CD8-positive, alpha-beta memory T cell (primary cell): ENCODE measurements at regions not wholly inside any gene's neighbourhood (a gene's known extent, or its start where the extent isn't known, plus 50 kb on each side); places are given as distances from the start of the nearest gene placed in this dataset.
A peak's percentile ranks its signal among the peaks of the same experiment; 100 is the strongest.

Source experiments
- CTCF ChIA-PET: fragments of 350-600 bp; sonication (Branson Sonifier 250); formaldehyde crosslinking; loops from one replicate; lab custom pipeline; 2021; ENCODE audit warnings: antibody characterized with exemption; lab: Charles Lee
- POLR2A ChIA-PET: fragments of 350-600 bp; sonication (Branson Sonifier 250); formaldehyde crosslinking; loops from one replicate; lab custom pipeline; 2021; ENCODE audit warnings: antibody characterized with exemption; lab: Charles Lee
- DNase-seq, 5 donors: peaks; one replicate each; pipeline versions ENCODE4 v3.0.0 to v3.0.0-alpha.2; 2020 to 2022; ENCODE audit warnings: mixed read lengths in 1 of 5
- H3K27ac ChIP-seq: one replicate; pipeline ENCODE4 v1.7.0; 2013; ENCODE audit warnings: low read depth, mild to moderate bottlenecking, low read length, moderate library complexity
- H3K27me3 ChIP-seq: 2 replicates; pipeline ENCODE4 v1.7.0; 2013; ENCODE audit warnings: low read length, mild to moderate bottlenecking; ENCODE audit not compliant: insufficient read depth, poor library complexity, severe bottlenecking
- H3K36me3 ChIP-seq: 2 replicates; pipeline ENCODE4 v1.7.0; 2013; ENCODE audit warnings: mild to moderate bottlenecking, low read length, moderate library complexity; ENCODE audit not compliant: insufficient read depth
- H3K4me1 ChIP-seq: 2 replicates; pipeline ENCODE4 v1.7.0; 2013; ENCODE audit warnings: mild to moderate bottlenecking, low read length, moderate library complexity; ENCODE audit not compliant: insufficient read depth
- H3K4me3 ChIP-seq: 2 replicates; pipeline ENCODE4 v1.7.0; 2013; ENCODE audit warnings: mild to moderate bottlenecking, low read length
- H3K9me3 ChIP-seq: 2 replicates; pipeline ENCODE4 v1.7.0; 2013; ENCODE audit warnings: mild to moderate bottlenecking, low read length
- H3K27ac Mint-ChIP-seq, 8 donors: one replicate each; pipeline ENCODE4 v1.8.0; 2020 to 2021; ENCODE audit warnings: mixed read lengths in 8 of 8, mild to moderate bottlenecking in 6 of 8, inconsistent platforms in 3 of 8, moderate library complexity in 3 of 8
- H3K27me3 Mint-ChIP-seq, 2 donors: one replicate each; pipeline ENCODE4 v1.8.0; 2020 to 2021; ENCODE audit warnings: mixed read lengths in 2 of 2, mild to moderate bottlenecking in 1 of 2, moderate library complexity in 1 of 2
- H3K36me3 Mint-ChIP-seq, 3 donors: one replicate each; pipeline ENCODE4 v1.8.0; 2020 to 2021; ENCODE audit warnings: mixed read lengths in 3 of 3, inconsistent platforms in 1 of 3, mild to moderate bottlenecking in 1 of 3
- H3K4me1 Mint-ChIP-seq, 3 donors: one replicate each; pipeline ENCODE4 v1.8.0; 2020 to 2021; ENCODE audit warnings: mixed read lengths in 3 of 3, inconsistent platforms in 1 of 3, mild to moderate bottlenecking in 1 of 3
- H3K4me3 Mint-ChIP-seq, 7 donors: one replicate each; pipeline ENCODE4 v1.8.0; 2020 to 2021; ENCODE audit warnings: mixed read lengths in 7 of 7, mild to moderate bottlenecking in 6 of 7, moderate library complexity in 4 of 7, inconsistent platforms in 2 of 7
- H3K9me3 Mint-ChIP-seq, 5 donors: one replicate each; pipeline ENCODE4 v1.8.0; 2020 to 2022; ENCODE audit warnings: mixed read lengths in 5 of 5, mild to moderate bottlenecking in 3 of 5, moderate library complexity in 2 of 5, inconsistent platforms in 1 of 5

DNA sequence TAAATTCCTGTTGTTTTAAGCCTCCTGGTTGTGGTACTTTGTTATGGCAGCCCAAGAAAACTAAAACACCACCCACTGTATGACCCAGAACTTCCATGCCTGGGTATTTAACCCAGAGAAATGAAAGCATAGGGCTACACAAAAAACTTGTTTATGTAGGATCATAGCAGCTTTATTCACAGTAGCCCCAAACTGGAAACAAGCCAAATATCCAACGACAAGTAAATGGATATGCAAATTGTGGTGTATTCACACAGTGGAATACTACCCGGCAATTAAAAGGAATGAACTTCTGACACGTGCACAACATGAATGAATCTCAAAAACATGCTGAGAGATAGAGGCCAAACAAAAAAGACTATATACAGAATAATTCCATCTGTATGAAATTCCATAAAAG, 62.2 kb upstream of the NAV2 start:
- H3K9me3 Mint-ChIP-seq: no peaks in the 10 kb centered on the region
- POLR2A ChIA-PET: no interaction called here
- DNase-seq: no peak
- H3K4me1 Mint-ChIP-seq: no peaks in the 10 kb centered on the region
- Histone ChIP-seq H3K9me3 (no peaks in the 10 kb centered on the region), H3K36me3 (no peaks in the 10 kb centered on the region), H3K27ac (no peak overlapping the region), H3K4me3 (no peak overlapping the region), H3K27me3 (no peaks in the 10 kb centered on the region), H3K4me1 (no peaks in the 10 kb centered on the region)
- CTCF ChIA-PET: no interaction called here
- no peak overlapping the region for H3K27ac Mint-ChIP-seq
- H3K27me3 Mint-ChIP-seq: peaks cover 2 to 6% of the 10 kb centered on the region in 2 donors
- no peak overlapping the region for H3K4me3 Mint-ChIP-seq
- peaks cover 0 to 4% (median 0%) of the 10 kb centered on the region in 3 donors for H3K36me3 Mint-ChIP-seq

DNA sequence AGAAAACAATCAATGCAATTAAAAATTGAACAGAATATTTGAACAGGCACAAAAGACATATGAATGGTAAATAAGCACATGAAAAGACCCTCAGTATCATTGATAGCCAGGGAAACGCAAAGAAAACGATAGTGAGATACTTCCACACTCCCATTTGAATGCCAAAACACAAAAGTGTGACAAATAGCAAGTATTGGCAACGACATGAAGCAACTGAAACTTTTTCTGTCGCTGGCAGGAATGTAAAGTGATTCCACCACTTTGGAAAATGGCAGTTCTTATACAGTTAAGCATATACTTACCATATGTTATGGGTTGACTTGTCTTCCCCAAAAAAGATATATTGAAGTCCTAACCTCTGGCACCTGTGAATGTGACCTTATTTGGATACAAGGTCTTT, 62.9 kb upstream of the NAV2 start:
- Mint-ChIP-seq H3K27me3 (peaks cover 2 to 10% of the 10 kb centered on the region in 2 donors), H3K27ac (no peak overlapping the region), H3K36me3 (no peaks in the 10 kb centered on the region), H3K4me3 (no peak overlapping the region), H3K9me3 (no peaks in the 10 kb centered on the region), H3K4me1 (no peaks in the 10 kb centered on the region)
- H3K36me3 ChIP-seq: no peaks in the 10 kb centered on the region
- no peaks in the 10 kb centered on the region for H3K27me3 ChIP-seq
- POLR2A ChIA-PET: no interaction called here
- H3K4me3 ChIP-seq: no peak overlapping the region
- no peaks in the 10 kb centered on the region for H3K9me3 ChIP-seq
- H3K4me1 ChIP-seq: no peaks in the 10 kb centered on the region
- no peak for DNase-seq
- CTCF ChIA-PET: interaction anchor here (1.5 kb wide), 1 partner anchor 16 kb away, joined by 3 read pairs; no protein-coding TSS in a partner anchor
- H3K27ac ChIP-seq: no peak overlapping the region

DNA sequence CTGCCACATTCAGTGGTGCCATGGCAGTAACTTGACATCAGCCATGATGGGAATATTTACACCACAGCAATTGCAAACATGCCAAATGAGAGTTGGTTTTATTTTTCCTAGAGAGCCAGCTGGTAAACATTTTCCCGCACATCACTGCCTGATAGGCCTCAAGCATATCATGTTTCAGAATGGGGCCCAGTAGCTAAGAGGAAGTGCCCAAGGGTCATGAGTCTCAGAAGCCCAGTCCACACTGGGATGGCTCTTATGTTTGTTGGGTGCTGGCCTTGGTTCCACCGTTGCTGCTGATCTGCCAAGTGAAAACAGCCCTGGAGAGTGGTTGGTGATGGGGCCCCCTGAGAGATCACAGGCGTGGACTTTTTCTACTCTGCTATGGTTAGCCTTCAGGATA, 64.3 kb upstream of the NAV2 start:
- Histone ChIP-seq H3K4me1 (no peaks in the 10 kb centered on the region), H3K4me3 (no peak overlapping the region), H3K9me3 (no peaks in the 10 kb centered on the region), H3K27ac (no peak overlapping the region), H3K36me3 (no peaks in the 10 kb centered on the region), H3K27me3 (no peaks in the 10 kb centered on the region)
- CTCF ChIA-PET: interaction anchor here (1.2 to 1.5 kb wide), 2 partner anchors 15 to 94 kb away, joined by 3 to 5 read pairs; no protein-coding TSS in a partner anchor
- Mint-ChIP-seq H3K4me3 (no peak overlapping the region), H3K36me3 (no peaks in the 10 kb centered on the region), H3K4me1 (no peaks in the 10 kb centered on the region), H3K9me3 (no peaks in the 10 kb centered on the region), H3K27me3 (peaks cover 7 to 19% of the 10 kb centered on the region in 2 donors), H3K27ac (no peak overlapping the region)
- no peak for DNase-seq
- POLR2A ChIA-PET: no interaction called here

DNA sequence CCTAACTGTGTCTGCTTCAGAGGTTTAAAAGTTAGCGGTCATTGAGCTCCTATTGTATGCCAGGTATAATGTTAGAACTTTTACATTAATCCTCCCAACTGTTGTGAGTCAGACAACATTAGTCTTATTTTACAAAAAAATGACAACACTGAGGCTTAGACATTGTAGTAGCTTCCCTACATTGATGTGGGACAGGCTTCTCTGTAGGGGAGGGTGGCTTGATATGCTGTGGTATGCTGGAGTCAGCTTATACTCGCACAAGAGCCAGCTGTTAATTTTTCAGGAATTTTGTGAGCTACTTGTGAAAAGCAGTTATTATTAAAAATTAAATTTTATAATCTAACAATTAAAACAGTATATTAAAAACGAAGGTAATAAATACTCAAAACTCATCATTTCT, 64.8 kb upstream of the NAV2 start:
- H3K4me1 Mint-ChIP-seq: no peaks in the 10 kb centered on the region
- Histone ChIP-seq H3K36me3 (no peaks in the 10 kb centered on the region), H3K4me3 (no peak overlapping the region), H3K27me3 (no peaks in the 10 kb centered on the region), H3K4me1 (no peaks in the 10 kb centered on the region), H3K9me3 (no peaks in the 10 kb centered on the region), H3K27ac (no peak overlapping the region)
- no peak for DNase-seq
- H3K27me3 Mint-ChIP-seq: peaks cover 8 to 20% of the 10 kb centered on the region in 2 donors
- no peak overlapping the region for H3K4me3 Mint-ChIP-seq
- ChIA-PET POLR2A (no interaction called here), CTCF (interaction anchor here (1.2 kb wide), 1 partner anchor 95 kb away, joined by 5 read pairs; no protein-coding TSS in a partner anchor)
- peaks cover 0 to under 1% (median 0%) of the 10 kb centered on the region in 5 donors for H3K9me3 Mint-ChIP-seq
- H3K36me3 Mint-ChIP-seq: no peaks in the 10 kb centered on the region
- no peak overlapping the region for H3K27ac Mint-ChIP-seq

DNA sequence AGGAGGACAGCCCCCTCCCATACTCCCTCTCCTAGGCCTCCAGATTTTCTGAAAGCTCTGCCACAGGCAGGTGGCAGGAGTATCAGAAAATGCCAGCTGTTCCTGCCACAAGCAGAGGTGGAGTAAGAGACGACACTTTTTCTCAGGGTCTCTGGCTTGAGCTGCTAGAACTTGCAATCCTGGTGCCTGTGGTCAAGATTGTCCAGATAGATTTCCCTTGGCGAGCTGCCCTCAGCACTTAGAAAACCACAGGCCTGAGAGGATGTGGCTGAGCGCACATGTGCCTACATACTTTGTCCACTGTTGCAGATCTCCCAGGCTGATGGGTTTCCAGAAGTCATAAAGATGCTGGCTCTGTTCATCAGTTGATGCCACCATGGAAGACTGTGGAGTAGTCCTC, 65.7 kb upstream of the NAV2 start:
- Histone ChIP-seq H3K27me3 (no peaks in the 10 kb centered on the region), H3K4me3 (no peak overlapping the region), H3K4me1 (no peaks in the 10 kb centered on the region), H3K36me3 (no peaks in the 10 kb centered on the region), H3K9me3 (no peaks in the 10 kb centered on the region), H3K27ac (no peak overlapping the region)
- Mint-ChIP-seq H3K4me3 (no peak overlapping the region), H3K9me3 (peaks cover 0 to 2% (median 0%) of the 10 kb centered on the region in 5 donors), H3K36me3 (no peaks in the 10 kb centered on the region), H3K27ac (no peak overlapping the region), H3K27me3 (peaks cover 8 to 25% of the 10 kb centered on the region in 2 donors), H3K4me1 (no peaks in the 10 kb centered on the region)
- POLR2A ChIA-PET: no interaction called here
- DNase-seq: no peak
- CTCF ChIA-PET: no interaction called here

DNA sequence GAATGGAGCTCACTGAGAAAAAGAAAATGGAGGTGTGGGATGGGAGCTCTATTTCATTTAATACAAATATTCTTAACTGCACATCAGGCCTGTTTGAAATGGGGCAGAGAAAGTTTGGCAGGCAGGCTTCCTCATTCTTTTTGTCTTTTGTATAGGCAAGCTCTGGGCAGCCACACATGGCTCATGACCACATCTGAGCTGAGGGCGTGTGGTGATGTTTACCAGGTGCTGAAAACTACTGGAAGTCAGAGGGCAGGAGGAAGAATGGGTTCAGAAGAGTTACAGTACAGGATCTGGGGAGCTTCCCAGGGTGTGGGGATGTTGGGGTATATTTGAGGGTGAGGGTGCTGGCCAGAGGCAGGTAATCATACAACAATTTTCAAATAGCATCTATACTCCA, 66.3 kb upstream of the NAV2 start:
- Mint-ChIP-seq H3K4me3 (no peak overlapping the region), H3K36me3 (no peaks in the 10 kb centered on the region), H3K9me3 (peaks cover 0 to 2% (median 0%) of the 10 kb centered on the region in 5 donors), H3K27me3 (peaks cover 8 to 26% of the 10 kb centered on the region in 2 donors), H3K4me1 (no peaks in the 10 kb centered on the region), H3K27ac (peak overlapping the region in 1 of 8 donors; percentile 23)
- no peak overlapping the region for H3K27ac ChIP-seq
- POLR2A ChIA-PET: no interaction called here
- DNase-seq: no peak
- H3K27me3 ChIP-seq: no peaks in the 10 kb centered on the region
- H3K4me1 ChIP-seq: no peaks in the 10 kb centered on the region
- CTCF ChIA-PET: no interaction called here
- H3K9me3 ChIP-seq: no peaks in the 10 kb centered on the region
- no peaks in the 10 kb centered on the region for H3K36me3 ChIP-seq
- no peak overlapping the region for H3K4me3 ChIP-seq

DNA sequence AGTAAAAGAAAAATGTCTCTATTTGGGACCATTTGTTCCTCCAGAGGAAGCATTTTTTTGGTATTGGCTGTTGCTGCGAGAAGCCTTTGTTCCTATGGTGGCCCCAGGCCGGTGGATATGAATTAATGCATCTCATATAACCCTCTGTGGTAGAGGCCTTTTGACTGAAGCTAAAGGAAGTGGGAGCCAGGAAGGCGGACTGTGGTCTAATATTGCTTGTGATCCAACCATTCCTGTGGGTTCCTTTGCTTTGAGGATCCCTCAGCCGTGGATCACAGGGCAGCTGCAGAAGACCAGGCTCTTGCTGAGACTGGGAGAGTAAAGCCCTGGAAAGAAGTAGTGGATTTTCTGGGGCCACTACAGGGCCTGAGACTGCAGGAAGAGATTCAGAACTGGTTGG, 68.3 kb upstream of the NAV2 start:
- no peaks in the 10 kb centered on the region for H3K4me1 ChIP-seq
- Mint-ChIP-seq H3K9me3 (peaks cover 0 to 2% (median 0%) of the 10 kb centered on the region in 5 donors), H3K4me3 (no peak overlapping the region), H3K27ac (no peak overlapping the region), H3K27me3 (peaks cover 8 to 29% of the 10 kb centered on the region in 2 donors), H3K36me3 (no peaks in the 10 kb centered on the region), H3K4me1 (no peaks in the 10 kb centered on the region)
- CTCF ChIA-PET: no interaction called here
- no peak overlapping the region for H3K27ac ChIP-seq
- no peaks in the 10 kb centered on the region for H3K9me3 ChIP-seq
- H3K27me3 ChIP-seq: no peaks in the 10 kb centered on the region
- H3K4me3 ChIP-seq: no peak overlapping the region
- POLR2A ChIA-PET: no interaction called here
- no peak for DNase-seq
- no peaks in the 10 kb centered on the region for H3K36me3 ChIP-seq

DNA sequence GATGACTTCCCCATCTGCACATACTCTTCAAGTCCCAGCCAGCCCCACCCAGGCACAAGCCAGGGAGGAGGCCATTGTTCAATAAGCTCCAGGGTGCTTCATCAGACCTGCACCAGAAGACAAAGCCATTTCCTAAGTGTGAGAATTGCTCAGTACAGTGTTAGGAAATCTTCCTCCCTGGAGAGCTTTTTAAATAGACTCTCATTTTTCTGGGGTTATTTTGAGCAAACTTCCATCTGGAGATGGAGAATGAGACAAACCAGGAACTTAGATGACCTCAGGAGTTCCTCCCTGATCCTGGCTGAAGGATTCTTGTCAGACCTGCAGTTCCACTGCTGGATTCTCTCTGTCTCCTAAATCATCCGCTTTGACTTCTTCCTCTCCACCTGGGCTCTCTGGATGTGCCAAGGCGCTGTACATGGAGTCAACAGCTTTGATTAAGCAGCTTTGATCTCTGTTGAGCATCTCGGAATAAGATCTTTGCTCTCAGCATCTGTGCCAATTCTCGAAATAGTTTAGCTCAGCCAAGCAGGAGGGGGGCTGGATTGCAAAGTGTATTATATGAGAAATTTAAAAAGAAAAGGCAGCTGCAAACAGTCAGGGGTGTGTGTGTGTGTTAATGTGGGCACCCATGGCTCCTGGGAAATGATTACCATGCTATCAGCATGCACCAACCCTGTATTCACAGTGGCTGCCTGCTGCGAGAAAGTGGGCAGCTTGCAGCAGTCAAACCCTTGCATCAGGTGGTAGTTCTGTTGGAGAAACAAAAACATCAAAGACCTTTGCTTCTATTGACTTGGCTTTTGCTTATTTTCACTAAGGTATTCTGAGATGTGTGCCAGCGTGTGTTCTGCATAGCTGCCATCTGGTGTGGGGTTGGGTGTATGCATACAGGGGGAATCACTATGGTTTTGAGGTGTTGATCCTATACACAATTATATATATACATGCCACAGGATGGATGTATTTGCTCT, 70.2 kb upstream of the NAV2 start:
- Histone ChIP-seq H3K4me1 (no peaks in the 10 kb centered on the region), H3K4me3 (no peak overlapping the region), H3K27ac (no peak overlapping the region), H3K36me3 (no peaks in the 10 kb centered on the region), H3K27me3 (no peaks in the 10 kb centered on the region), H3K9me3 (no peaks in the 10 kb centered on the region)
- ChIA-PET POLR2A (no interaction called here), CTCF (no interaction called here)
- no peak for DNase-seq
- Mint-ChIP-seq H3K27me3 (peaks cover 6 to 29% of the 10 kb centered on the region in 2 donors), H3K4me1 (no peaks in the 10 kb centered on the region), H3K9me3 (peaks cover 0 to 2% (median 0%) of the 10 kb centered on the region in 5 donors), H3K4me3 (no peak overlapping the region), H3K27ac (no peak overlapping the region), H3K36me3 (no peaks in the 10 kb centered on the region)
